Heart left ventricle (tissue), 16 donors: ENCODE measurements at regions not wholly inside any gene's neighbourhood (a gene's known extent, or its start where the extent isn't known, plus 50 kb on each side); places are given as distances from the start of the nearest gene placed in this dataset.
A peak's percentile ranks its signal among the peaks of the same experiment; 100 is the strongest.
"Not testable (repeated sequence)": the region's sequence is repeated elsewhere in the genome, so short reads cannot be mapped to it uniquely, and the experiment has no call there.

Source experiments
- ATAC-seq, 4 donors: fragments of 200-7000 bp; cut with Tn5 transposase; one replicate each; pipeline ENCODE4 v1.9.1; 2020 to 2022; ENCODE audit warnings: moderate library complexity in 4 of 4, mild to moderate bottlenecking in 3 of 4, moderate number of reproducible peaks in 1 of 4
- DNase-seq, 5 donors: peaks; one replicate each; pipeline ENCODE4 v3.0.0-alpha.2; 2020
- H3K27ac ChIP-seq, 12 donors: fragments of 200-600 bp; sonication (generic) in 4 of 12; one replicate each; pipeline versions ENCODE4 v1.5.0 to v1.8.0; 2016 to 2022; ENCODE audit warnings: mild to moderate bottlenecking in 2 of 12
- H3K27me3 ChIP-seq, 9 donors: fragments of 200-600 bp; sonication (generic) in 2 of 9; one replicate each; pipeline versions ENCODE4 v1.5.1 to v1.8.0; 2016 to 2022; ENCODE audit warnings: mild to moderate bottlenecking in 3 of 9
- H3K36me3 ChIP-seq, 9 donors: fragments of 200-600 bp; sonication (generic) in 2 of 9; one replicate each; pipeline versions ENCODE4 v1.5.0 to v1.8.0; 2018 to 2022; ENCODE audit warnings: mild to moderate bottlenecking in 2 of 9
- H3K4me1 ChIP-seq, 12 donors: fragments of 200-600 bp; sonication (generic) in 4 of 12; one replicate each; pipeline versions ENCODE4 v1.5.0 to v1.8.0; 2016 to 2022; ENCODE audit warnings: mild to moderate bottlenecking in 3 of 12
- H3K4me3 ChIP-seq, 12 donors: fragments of 200-600 bp; sonication (generic) in 4 of 12; one replicate each; pipeline versions ENCODE4 v1.5.0 to v1.8.0; 2017 to 2022; ENCODE audit warnings: mild to moderate bottlenecking in 9 of 12, moderate library complexity in 4 of 12
- H3K9me3 ChIP-seq, 12 donors: fragments of 200-600 bp; sonication (generic) in 4 of 12; one replicate each; pipeline versions ENCODE4 v1.5.0 to v1.8.0; 2016 to 2022; ENCODE audit warnings: mild to moderate bottlenecking in 1 of 12
- CTCF ChIP-seq, 12 donors: fragments of 200-600 bp; sonication (generic) in 4 of 12; IDR thresholded peaks; one replicate each; pipeline versions ENCODE4 v1.5.0 to v1.8.0; 2018 to 2022; ENCODE audit warnings: antibody characterized with exemption in 12 of 12, mild to moderate bottlenecking in 5 of 12
- POLR2A ChIP-seq, 2 donors: fragments of 450-650 bp; IDR thresholded peaks; one replicate each; pipeline ENCODE4 v1.6.1; 2017; ENCODE audit warnings: antibody characterized with exemption in 2 of 2, mild to moderate bottlenecking in 2 of 2, moderate library complexity in 2 of 2
- WGBS, 4 donors: extraction: QIAGEN DNeasy Blood & Tissue Kit in 2 of 4; methylation state at CpG; one replicate each; pipeline versions ENCODE4 v1.1.5 to v1.1.7; 2013 to 2018; 5-methylcytosine and 5-hydroxymethylcytosine counted together
- intact Hi-C, 10 donors: fragments of 100-400 bp; cut with DNase I; formaldehyde crosslinking; loops; one replicate each; pipeline versions ENCODE4 v1.11.1 to v1.14.2; 2022
- donor health status: ischemic (EF 13 %, LVEDD 7.1; RV severe dilation, severe dysfunction).
- donor health status: healthy with polysubstance abuse.
- donor health status: DM: no; HTN: yes; CAD: no.
- donor health status: DM: no; HTN: no; CAD: no.
- donor health status: ischemic (EF 25% LVEDD 6.9; RV normal size, moderate dysfunction).
- donor health status: ischemic (EF 25% LVEDD 5.7; RV mildly dilated, moderate dysfunction).
- donor health status: healthy.
- donor health status: DM: yes; HTN: yes; CAD: no.
- donor health status: ischemic (EF 35%, LVEDD 5.7; RV mildly dilated, moderate dysfunction).
- donor health status: nonischemic (EF 11% LVEDD 7.7; RV severe dilation, severe dysfunction).
- donor health status: DM: yes; HTN: yes; CAD: no.
- donor health status: PGD.
- donor health status: ischemic (EF 29% LVEDD 5.4; RV normal size, mild dysfunction).
- donor health status: nonischemic (EF 23%, LVEDD 6.1; RV moderate dilation, normal function).

DNA sequence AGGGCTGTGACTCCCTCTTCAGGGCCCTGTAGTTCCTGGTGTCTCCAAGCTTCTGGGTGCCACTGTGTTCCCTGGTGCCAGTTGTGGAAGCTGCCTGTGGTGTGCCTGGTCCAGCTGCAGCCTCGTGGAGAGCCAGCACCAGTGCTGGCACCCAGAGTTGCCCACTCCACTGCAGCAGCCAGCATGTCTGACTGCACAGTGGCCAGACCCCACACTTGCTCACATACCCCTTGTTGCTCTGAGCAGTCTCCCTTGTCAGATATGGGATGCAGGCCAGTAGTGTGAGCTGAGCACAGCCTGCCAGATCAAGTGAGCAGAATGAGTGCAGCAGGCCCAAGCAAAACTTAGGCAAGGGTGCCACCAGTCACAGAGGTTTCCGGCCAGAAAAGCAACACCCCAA, 108.6 kb downstream of the ZMAT1 start:
- no peak for ATAC-seq
- WGBS, 4 donors = 49 to 100% (median 79%) methylated on average over 1 to 2 of the region's 2 CpGs
- Histone ChIP-seq H3K27ac (no peak overlapping the region), H3K4me3 (no peak overlapping the region), H3K4me1 (no peaks in the 10 kb centered on the region), H3K9me3 (peaks cover 0 to 7% (median 0%) of the 10 kb centered on the region in 12 donors), H3K27me3 (peaks cover 0 to 10% (median 0%) of the 10 kb centered on the region in 9 donors), H3K36me3 (no peaks in the 10 kb centered on the region)
- intact Hi-C loops = no loop called here
- DNase-seq = no peak
- no peak for TF ChIP-seq CTCF (IDR thresholded peaks at IDR 0.05)
- TF ChIP-seq POLR2A (IDR thresholded peaks at IDR 0.05) = no peak

DNA sequence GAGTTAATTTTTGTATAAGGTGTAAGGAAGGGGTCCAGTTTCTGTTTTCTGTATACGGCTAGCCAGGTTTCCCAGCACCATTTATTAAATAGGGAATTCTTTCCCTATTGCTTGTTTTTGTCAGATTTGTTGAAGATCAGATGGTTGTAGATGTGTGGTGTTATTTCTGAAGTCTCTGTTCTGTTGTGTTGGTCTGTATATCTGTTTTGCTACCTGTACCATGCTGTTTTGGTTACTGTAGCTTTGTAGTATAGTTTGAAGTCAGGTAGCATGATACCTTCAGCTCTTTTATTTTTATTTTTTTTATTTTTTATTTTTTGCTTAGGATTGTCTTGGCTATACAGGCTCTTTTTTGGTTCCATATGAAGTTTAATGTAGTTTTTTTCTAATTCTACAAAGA, 114.1 kb downstream of the ZMAT1 start:
- H3K27me3 ChIP-seq, H3K36me3 ChIP-seq, H3K4me1 ChIP-seq, intact Hi-C loops, H3K4me3 ChIP-seq, DNase-seq, ATAC-seq, H3K27ac ChIP-seq: not testable (repeated sequence)
- 94 to 97% (median 96%) methylated on average over 1 of the region's 1 CpG for WGBS, 4 donors
- peaks cover 0 to 22% (median 2%) of the 10 kb centered on the region in 12 donors for H3K9me3 ChIP-seq

GRCh38 chrX:101813200-101813599, 118.6 kb downstream of the ZMAT1 start:
- ATAC-seq (no peak), DNase-seq (no peak)
- Histone ChIP-seq H3K4me3 (no peak overlapping the region), H3K4me1 (no peaks in the 10 kb centered on the region), H3K36me3 (no peaks in the 10 kb centered on the region), H3K9me3 (peaks cover 0 to 20% (median 2%) of the 10 kb centered on the region in 12 donors), H3K27me3 (peaks cover 0 to 5% (median 0%) of the 10 kb centered on the region in 9 donors), H3K27ac (no peak overlapping the region)
- TF ChIP-seq POLR2A (IDR thresholded peaks at IDR 0.05) = no peak
- TF ChIP-seq CTCF (IDR thresholded peaks at IDR 0.05) = no peak
- WGBS, 4 donors = 50 to 86% (median 78%) methylated on average over 1 to 6 of the region's 6 CpGs
- intact Hi-C loops = no loop called here

GRCh38 chrX:101803451-101803850, 128.4 kb downstream of the ZMAT1 start:
- TF ChIP-seq CTCF (IDR thresholded peaks at IDR 0.05) = peak; percentile 19 to 58 (median 40)
- no peak for TF ChIP-seq POLR2A (IDR thresholded peaks at IDR 0.05)
- DNase-seq (no peak), ATAC-seq (no peak)
- Histone ChIP-seq H3K36me3 (no peaks in the 10 kb centered on the region), H3K27ac (no peak overlapping the region), H3K4me3 (no peak overlapping the region), H3K9me3 (peaks cover 0 to 6% (median 0%) of the 10 kb centered on the region in 12 donors), H3K4me1 (peaks cover 0 to 3% (median 0%) of the 10 kb centered on the region in 12 donors), H3K27me3 (peaks cover 0 to 8% (median 0%) of the 10 kb centered on the region in 9 donors)
- intact Hi-C loops = loop anchor here in 5 of 10 donors (5.0 kb wide), 4 partner anchors 186 to 386 kb away; partner anchors contain the start of gene ARMCX6 (in 2 of the 5)
- WGBS, 4 donors = 13 to 28% (median 19%) methylated on average over 2 of the region's 2 CpGs

GRCh38 chrX:101799387-101799786, 132.4 kb downstream of the ZMAT1 start:
- Histone ChIP-seq H3K4me1 (peaks cover 0 to 3% (median 0%) of the 10 kb centered on the region in 12 donors), H3K9me3 (no peaks in the 10 kb centered on the region), H3K36me3 (no peaks in the 10 kb centered on the region), H3K4me3 (peak overlapping the region in 9 of 12 donors; percentile 15 to 44 (median 24)), H3K27ac (peak overlapping the region in 1 of 12 donors; percentile 38), H3K27me3 (peaks cover 0 to 4% (median 0%) of the 10 kb centered on the region in 9 donors)
- peak; percentile 82 to 88 (median 83) for DNase-seq
- TF ChIP-seq POLR2A (IDR thresholded peaks at IDR 0.05) (peak in 1 of 2 donors; percentile 14), CTCF (IDR thresholded peaks at IDR 0.05) (peak; percentile 64 to 77 (median 73))
- intact Hi-C loops = loop anchor here in 9 of 10 donors (2.0 to 10.0 kb wide), 8 partner anchors 41 to 385 kb away; partner anchors contain the start of gene ARMCX6 (in 2 of the 9)
- whole genome bisulfite sequencing, 4 donors = 0 to 25% (median 10%) methylated on average over 3 of the region's 3 CpGs
- ATAC-seq = peak; percentile 94 to 100 (median 100)
